ENCODE measurements at regions not wholly inside any gene's neighbourhood (a gene's known extent, or its start where the extent isn't known, plus 50 kb on each side); places are given as distances from the start of the nearest gene placed in this dataset.

DNA sequence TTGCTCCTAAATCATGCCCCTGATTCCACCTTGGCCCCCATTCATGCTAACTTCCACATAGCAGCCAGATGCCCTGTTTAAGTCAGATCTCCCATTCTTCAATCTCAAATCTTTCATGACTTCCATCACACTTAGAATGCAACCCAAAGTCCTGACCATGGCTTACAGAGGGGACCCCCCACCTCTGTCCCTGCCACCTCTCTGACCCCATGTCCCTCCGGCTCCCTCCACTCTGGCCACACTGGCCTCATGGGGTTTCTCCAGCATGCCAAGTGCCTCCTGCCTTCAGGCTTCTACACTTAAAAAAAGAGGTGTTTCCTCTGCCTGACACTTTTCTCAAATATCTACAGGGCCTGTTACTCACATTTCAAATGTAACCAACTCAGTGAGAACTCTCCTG is 93.6 kb downstream of the C13orf42 start:
- intact Hi-C loops (cut with DNase I), result no loop called here
- H3K9me3 ChIP-seq, result peaks cover 0 to 5% of the 10 kb centered on the region in 2 donors
- TF ChIP-seq, protein P1, sequence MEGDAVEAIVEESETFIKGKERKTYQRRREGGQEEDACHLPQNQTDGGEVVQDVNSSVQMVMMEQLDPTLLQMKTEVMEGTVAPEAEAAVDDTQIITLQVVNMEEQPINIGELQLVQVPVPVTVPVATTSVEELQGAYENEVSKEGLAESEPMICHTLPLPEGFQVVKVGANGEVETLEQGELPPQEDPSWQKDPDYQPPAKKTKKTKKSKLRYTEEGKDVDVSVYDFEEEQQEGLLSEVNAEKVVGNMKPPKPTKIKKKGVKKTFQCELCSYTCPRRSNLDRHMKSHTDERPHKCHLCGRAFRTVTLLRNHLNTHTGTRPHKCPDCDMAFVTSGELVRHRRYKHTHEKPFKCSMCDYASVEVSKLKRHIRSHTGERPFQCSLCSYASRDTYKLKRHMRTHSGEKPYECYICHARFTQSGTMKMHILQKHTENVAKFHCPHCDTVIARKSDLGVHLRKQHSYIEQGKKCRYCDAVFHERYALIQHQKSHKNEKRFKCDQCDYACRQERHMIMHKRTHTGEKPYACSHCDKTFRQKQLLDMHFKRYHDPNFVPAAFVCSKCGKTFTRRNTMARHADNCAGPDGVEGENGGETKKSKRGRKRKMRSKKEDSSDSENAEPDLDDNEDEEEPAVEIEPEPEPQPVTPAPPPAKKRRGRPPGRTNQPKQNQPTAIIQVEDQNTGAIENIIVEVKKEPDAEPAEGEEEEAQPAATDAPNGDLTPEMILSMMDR (IDR thresholded peaks at IDR 0.05), result no peak
- no peaks in the 10 kb centered on the region for H3K36me3 ChIP-seq
- H3K4me1 ChIP-seq, result no peaks in the 10 kb centered on the region
- H3K27ac ChIP-seq, result no peak overlapping the region
- H3K4me3 ChIP-seq, result no peak overlapping the region
- no peak for DNase-seq (ENCODE audit: low spot score in 2 of 2)
- H3K27me3 ChIP-seq, result no peaks in the 10 kb centered on the region

DNA sequence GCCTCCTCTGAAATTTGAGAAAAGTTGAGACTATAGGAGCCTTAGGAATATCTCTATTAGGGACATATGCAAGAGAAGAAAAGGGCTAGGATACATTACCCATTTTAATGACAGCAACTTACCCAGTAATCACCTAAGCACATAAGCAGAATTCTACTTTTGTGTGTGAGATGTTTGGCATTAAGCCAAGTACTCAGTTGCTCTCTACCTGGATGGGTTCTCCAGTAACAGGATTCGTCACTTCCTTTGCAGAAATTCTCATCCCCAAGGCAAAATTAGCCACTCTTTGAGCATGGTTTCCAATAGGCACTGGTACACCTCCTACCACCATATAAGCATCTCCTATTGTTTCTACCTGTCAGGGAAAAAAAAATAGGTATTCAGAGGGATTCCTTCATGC is 95.1 kb downstream of the C13orf42 start:
- no peaks in the 10 kb centered on the region for H3K36me3 ChIP-seq
- H3K4me3 ChIP-seq, result no peak overlapping the region
- intact Hi-C loops (cut with DNase I), result no loop called here
- no peaks in the 10 kb centered on the region for H3K27me3 ChIP-seq
- DNase-seq (ENCODE audit: low spot score in 2 of 2), result no peak
- H3K27ac ChIP-seq, result no peak overlapping the region
- no peaks in the 10 kb centered on the region for H3K4me1 ChIP-seq
- H3K9me3 ChIP-seq, result peaks cover 0 to 5% of the 10 kb centered on the region in 2 donors
- TF ChIP-seq, protein P1 (IDR thresholded peaks at IDR 0.05), result no peak

DNA sequence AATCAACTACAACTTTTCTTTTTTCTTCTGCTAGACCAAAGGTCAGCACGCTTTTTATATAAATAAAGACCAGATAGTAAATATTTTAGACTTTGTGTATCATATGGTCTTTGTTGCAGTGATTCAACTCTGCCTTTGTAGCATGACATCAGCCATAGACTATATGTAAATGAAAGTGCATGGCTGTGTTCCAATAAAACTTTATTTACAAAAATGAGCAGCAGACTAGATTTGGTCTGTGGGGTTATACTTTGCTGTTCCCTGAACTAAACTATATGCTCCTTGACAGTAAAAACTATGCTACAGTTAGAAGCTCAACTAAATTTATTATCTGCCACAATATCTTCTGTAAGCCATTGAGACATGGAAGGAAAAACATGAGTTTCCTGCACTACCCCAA is 100.0 kb downstream of the RNASEH2B start:
- intact Hi-C loops (cut with DNase I), result no loop called here
- H3K4me1 ChIP-seq, result peaks cover 2 to 18% of the 10 kb centered on the region in 2 donors
- DNase-seq (ENCODE audit: low spot score in 2 of 2), result no peak
- no peak overlapping the region for H3K27ac ChIP-seq
- H3K9me3 ChIP-seq, result peaks cover 0 to 5% of the 10 kb centered on the region in 2 donors
- H3K27me3 ChIP-seq, result no peaks in the 10 kb centered on the region
- TF ChIP-seq, protein P1 (IDR thresholded peaks at IDR 0.05), result no peak
- no peak overlapping the region for H3K4me3 ChIP-seq
- H3K36me3 ChIP-seq, result no peaks in the 10 kb centered on the region

DNA sequence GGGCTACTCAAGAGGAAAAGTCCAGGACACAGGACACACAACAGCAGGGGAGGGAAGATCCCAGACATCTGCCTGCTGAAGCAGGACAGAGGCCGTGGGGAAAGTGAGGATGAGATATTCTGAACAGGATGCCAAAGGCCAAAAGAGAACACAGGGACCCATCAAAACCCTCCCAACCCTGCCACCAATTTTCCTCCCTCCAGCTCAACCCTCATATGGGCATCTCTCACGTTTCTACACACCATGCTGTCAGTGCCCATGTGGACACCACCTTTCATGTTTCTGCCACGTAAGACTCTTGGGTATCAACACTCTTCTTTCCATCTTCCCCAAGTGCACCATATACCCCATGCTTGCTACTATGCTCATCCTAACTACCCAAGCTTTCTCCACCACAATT is 97.6 kb downstream of the RNASEH2B start:
- Histone ChIP-seq H3K4me3 (no peak overlapping the region), H3K36me3 (no peaks in the 10 kb centered on the region), H3K27ac (peak overlapping the region; percentile 63 to 87), H3K9me3 (no peaks in the 10 kb centered on the region), H3K4me1 (peaks cover 2 to 18% of the 10 kb centered on the region in 2 donors), H3K27me3 (no peaks in the 10 kb centered on the region)
- DNase-seq (ENCODE audit: low spot score in 2 of 2), result no peak
- intact Hi-C loops (cut with DNase I), result no loop called here
- TF ChIP-seq, protein P1 (IDR thresholded peaks at IDR 0.05), result no peak

DNA sequence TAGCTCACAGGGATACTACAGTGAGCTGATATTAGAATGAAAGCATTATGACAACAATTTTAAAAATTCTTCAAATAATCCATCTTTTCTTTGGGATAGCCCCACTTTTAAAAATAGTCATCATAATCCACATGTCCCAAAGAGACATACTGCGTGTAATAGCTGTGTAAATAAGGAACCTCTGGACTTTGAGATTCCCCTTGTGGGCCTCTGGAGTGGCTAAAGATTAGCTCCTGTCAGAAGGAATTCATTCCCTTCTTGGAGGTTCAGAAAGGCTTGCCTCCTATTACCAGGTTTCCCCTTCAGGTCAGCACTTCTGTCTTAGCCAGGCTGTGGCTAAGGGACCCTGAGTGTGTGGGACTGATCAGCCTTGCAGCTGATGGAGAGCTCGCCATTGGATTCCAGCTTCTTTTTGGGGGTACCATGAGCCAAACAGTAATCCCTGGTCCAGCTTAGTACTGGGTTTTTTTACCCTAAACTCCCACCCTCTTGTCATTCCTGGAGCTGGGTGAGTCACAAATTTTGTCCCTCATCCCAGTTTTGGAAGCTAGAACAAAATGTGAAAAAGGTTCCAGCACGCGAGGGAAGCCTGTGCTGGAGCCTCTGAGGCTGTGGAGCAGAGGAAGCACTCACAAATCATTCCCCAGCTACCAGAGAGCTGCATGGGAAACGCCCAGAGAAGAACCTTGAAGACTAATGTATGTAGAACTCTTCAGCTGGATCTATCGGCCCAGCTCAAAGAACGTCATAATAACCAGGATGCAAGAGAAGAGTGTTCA is 96.7 kb downstream of the RNASEH2B start:
- peak in 1 of 2 donors; percentile 75 for DNase-seq (ENCODE audit: low spot score in 2 of 2)

More for the DNA sequence above, 96.7 kb downstream of the RNASEH2B start:
- Histone ChIP-seq H3K4me1 (peaks cover 2 to 18% of the 10 kb centered on the region in 2 donors), H3K27ac (peak overlapping the region; percentile 63 to 87), H3K36me3 (no peaks in the 10 kb centered on the region), H3K27me3 (no peaks in the 10 kb centered on the region), H3K9me3 (no peaks in the 10 kb centered on the region), H3K4me3 (no peak overlapping the region)
- TF ChIP-seq, protein P1 (IDR thresholded peaks at IDR 0.05), result no peak
- intact Hi-C loops (cut with DNase I), result no loop called here

Data from ascending aorta (tissue), 2 donors.